ENCODE measurements at regions not wholly inside any gene's neighbourhood (a gene's known extent, or its start where the extent isn't known, plus 50 kb on each side); places are given as distances from the start of the nearest gene placed in this dataset.

DNA sequence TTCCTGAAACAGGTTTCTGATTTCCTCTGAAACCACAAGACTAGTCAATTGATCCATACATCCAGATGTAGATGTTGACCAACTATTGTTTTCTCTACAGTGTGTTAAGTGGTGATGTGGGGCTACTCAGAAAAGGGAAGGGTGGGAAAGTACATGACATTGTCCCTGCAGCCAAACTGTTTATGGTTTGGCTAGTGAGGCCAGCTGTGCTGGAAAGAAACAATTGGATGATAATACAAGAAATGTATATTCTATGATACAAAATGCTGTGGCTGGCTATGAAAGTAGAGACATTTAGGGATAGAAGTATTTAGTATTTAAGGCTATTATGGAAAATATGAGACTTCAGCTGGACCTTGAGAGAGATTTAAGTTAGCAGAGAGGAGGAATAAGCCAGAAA is 244.5 kb downstream of the ADGRL2 start:
- Histone ChIP-seq H3K36me3 (ENCODE audit: control insufficient read depth in 3 of 3, insufficient read depth in 3 of 3, low read length in 3 of 3) (no peaks in the 10 kb centered on the region), H3K27ac (ENCODE audit: low read depth, low read length) (no peak overlapping the region), H3K9ac (ENCODE audit: low read depth in 1 of 3, low read length in 3 of 3) (no peak overlapping the region), H3K4me3 (ENCODE audit: low read length in 3 of 3) (no peak overlapping the region), H3K27me3 (ENCODE audit: control insufficient read depth in 3 of 3, insufficient read depth in 3 of 3, low read length in 3 of 3) (no peaks in the 10 kb centered on the region), H3K4me1 (ENCODE audit: control insufficient read depth in 3 of 3, insufficient read depth in 3 of 3, low read length in 3 of 3) (no peaks in the 10 kb centered on the region), H3K9me3 (ENCODE audit: control insufficient read depth in 3 of 3, low read length in 3 of 3) (no peaks in the 10 kb centered on the region)

GRCh38 chr1:82044536-82044935 is 243.8 kb downstream of the ADGRL2 start:
- Histone ChIP-seq H3K9me3 (ENCODE audit: control insufficient read depth in 3 of 3, low read length in 3 of 3) (no peaks in the 10 kb centered on the region), H3K4me3 (ENCODE audit: low read length in 3 of 3) (no peak overlapping the region), H3K27me3 (ENCODE audit: control insufficient read depth in 3 of 3, insufficient read depth in 3 of 3, low read length in 3 of 3) (no peaks in the 10 kb centered on the region), H3K36me3 (ENCODE audit: control insufficient read depth in 3 of 3, insufficient read depth in 3 of 3, low read length in 3 of 3) (no peaks in the 10 kb centered on the region), H3K4me1 (ENCODE audit: control insufficient read depth in 3 of 3, insufficient read depth in 3 of 3, low read length in 3 of 3) (no peaks in the 10 kb centered on the region), H3K27ac (ENCODE audit: low read depth, low read length) (no peak overlapping the region), H3K9ac (ENCODE audit: low read depth in 1 of 3, low read length in 3 of 3) (no peak overlapping the region)

GRCh38 chr1:82044111-82044510 is 243.4 kb downstream of the ADGRL2 start:
- Histone ChIP-seq H3K36me3 (ENCODE audit: control insufficient read depth in 3 of 3, insufficient read depth in 3 of 3, low read length in 3 of 3) (no peaks in the 10 kb centered on the region), H3K27ac (ENCODE audit: low read depth, low read length) (no peak overlapping the region), H3K9ac (ENCODE audit: low read depth in 1 of 3, low read length in 3 of 3) (no peak overlapping the region), H3K4me3 (ENCODE audit: low read length in 3 of 3) (no peak overlapping the region), H3K4me1 (ENCODE audit: control insufficient read depth in 3 of 3, insufficient read depth in 3 of 3, low read length in 3 of 3) (no peaks in the 10 kb centered on the region), H3K9me3 (ENCODE audit: control insufficient read depth in 3 of 3, low read length in 3 of 3) (no peaks in the 10 kb centered on the region), H3K27me3 (ENCODE audit: control insufficient read depth in 3 of 3, insufficient read depth in 3 of 3, low read length in 3 of 3) (no peaks in the 10 kb centered on the region)

DNA sequence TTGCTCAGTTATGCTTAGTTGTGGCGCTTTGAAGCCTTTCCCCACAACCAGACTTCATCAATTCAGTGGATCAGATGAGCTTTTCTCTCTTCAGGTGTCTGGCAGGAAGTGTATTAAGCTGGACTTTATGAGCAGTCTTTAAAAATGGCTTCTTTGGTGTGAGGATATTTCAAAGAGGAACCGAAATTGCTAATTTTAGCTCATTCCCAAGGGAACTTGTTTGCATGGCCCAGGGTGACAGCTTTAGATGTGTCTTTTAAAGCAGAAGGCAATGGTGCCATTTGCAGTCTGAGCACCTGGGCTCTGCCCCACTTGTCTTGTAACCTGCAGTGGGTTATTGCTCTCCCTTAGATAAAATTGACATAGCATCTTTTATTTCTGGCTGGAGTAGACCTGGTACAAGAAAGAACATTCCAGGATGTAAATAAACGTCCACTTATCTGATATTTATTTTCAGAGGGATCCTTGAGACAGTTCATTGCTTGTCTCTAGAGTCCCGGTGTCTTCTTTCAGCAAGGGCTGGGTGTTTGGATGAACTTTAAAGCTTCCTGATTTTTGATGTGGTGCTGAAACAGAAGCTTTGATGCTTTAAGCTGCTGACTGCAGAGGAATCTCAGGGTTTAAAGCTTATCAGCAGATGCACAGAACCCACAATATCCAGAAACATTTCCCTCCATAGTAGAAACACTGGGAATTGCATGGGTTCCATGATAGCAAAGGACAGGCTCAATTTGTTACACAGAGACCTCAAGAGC is 241.7 kb downstream of the ADGRL2 start:
- H3K4me1 ChIP-seq (ENCODE audit: control insufficient read depth in 3 of 3, insufficient read depth in 3 of 3, low read length in 3 of 3) = no peaks in the 10 kb centered on the region
- H3K9ac ChIP-seq (ENCODE audit: low read depth in 1 of 3, low read length in 3 of 3) = no peak overlapping the region
- H3K9me3 ChIP-seq (ENCODE audit: control insufficient read depth in 3 of 3, low read length in 3 of 3) = no peaks in the 10 kb centered on the region
- H3K27me3 ChIP-seq (ENCODE audit: control insufficient read depth in 3 of 3, insufficient read depth in 3 of 3, low read length in 3 of 3) = no peaks in the 10 kb centered on the region
- no peak overlapping the region for H3K27ac ChIP-seq (ENCODE audit: low read depth, low read length)
- H3K4me3 ChIP-seq (ENCODE audit: low read length in 3 of 3) = no peak overlapping the region
- H3K36me3 ChIP-seq (ENCODE audit: control insufficient read depth in 3 of 3, insufficient read depth in 3 of 3, low read length in 3 of 3) = no peaks in the 10 kb centered on the region

Measured in skeletal muscle tissue (tissue), 3 donors.